Keratinocyte (primary cell): ENCODE measurements at regions not wholly inside any gene's neighbourhood (a gene's known extent, or its start where the extent isn't known, plus 50 kb on each side); places are given as distances from the start of the nearest gene placed in this dataset.

Source experiments
- DNase-seq: peaks from one replicate; pipeline ENCODE4 v3.0.0-alpha.2; 2011; ENCODE audit warnings: low read depth, missing footprints, low spot score
- FAIRE-seq: peaks from 2 replicates; lab custom pipeline; 2011; peaks lifted over from hg19 to GRCh38; lab: Jason Lieb, UNC
- H2AFZ ChIP-seq: 2 replicates; pipeline ENCODE4 v1.6.0; 2012; ENCODE audit warnings: low read length, control low read depth, inconsistent platforms; ENCODE audit not compliant: control insufficient read depth
- H3K27ac ChIP-seq: 2 replicates; pipeline ENCODE4 v1.5.1; 2011; ENCODE audit warnings: low read length; ENCODE audit not compliant: control insufficient read depth, insufficient read depth
- H3K27me3 ChIP-seq: 3 replicates; pipeline ENCODE4 v1.6.0; 2011; ENCODE audit warnings: low read length; ENCODE audit not compliant: control insufficient read depth, insufficient read depth; ENCODE audit errors: extremely low read depth
- H3K36me3 ChIP-seq, 2 experiments: 2 replicates in 1 of 2; 3 replicates in 1 of 2; pipeline ENCODE4 v1.5.1; 2011; ENCODE audit warnings: low read length in 2 of 2, mild to moderate bottlenecking in 1 of 2; ENCODE audit not compliant: control insufficient read depth in 2 of 2, insufficient read depth in 2 of 2; ENCODE audit errors: extremely low read depth in 1 of 2
- H3K4me1 ChIP-seq: 3 replicates; pipeline ENCODE4 v1.5.1; 2011; ENCODE audit warnings: low read length; ENCODE audit not compliant: control insufficient read depth, insufficient read depth; ENCODE audit errors: extremely low read depth
- H3K4me2 ChIP-seq: 3 replicates; pipeline ENCODE4 v1.6.0; 2011; ENCODE audit warnings: low read depth, low read length; ENCODE audit not compliant: control insufficient read depth, insufficient read depth; ENCODE audit errors: extremely low read depth
- H3K4me3 ChIP-seq, 3 experiments: fragments of 200-600 bp in 1 of 3; sonication (generic) in 1 of 3; 2 replicates in 2 of 3; 3 replicates in 1 of 3; pipeline ENCODE4 v1.5.1; 2011 to 2016; ENCODE audit warnings: low read length in 3 of 3, mild to moderate bottlenecking in 3 of 3, control low read depth in 2 of 3, inconsistent platforms in 1 of 3, low read depth in 1 of 3, mixed read lengths in 1 of 3, mixed run types in 1 of 3, moderate library complexity in 1 of 3; ENCODE audit not compliant: control insufficient read depth in 2 of 3, insufficient read depth in 2 of 3; ENCODE audit errors: extremely low read depth in 1 of 3
- H3K79me2 ChIP-seq: 2 replicates; pipeline ENCODE4 v1.6.0; 2012; ENCODE audit warnings: low read length; ENCODE audit not compliant: control insufficient read depth, insufficient read depth
- H3K9ac ChIP-seq: 3 replicates; pipeline ENCODE4 v1.6.0; 2011; ENCODE audit warnings: low read length; ENCODE audit not compliant: control insufficient read depth, insufficient read depth; ENCODE audit errors: extremely low read depth
- H3K9me1 ChIP-seq: 3 replicates; pipeline ENCODE4 v1.6.0; 2011; ENCODE audit warnings: low read length; ENCODE audit not compliant: control insufficient read depth, insufficient read depth; ENCODE audit errors: extremely low read depth
- H3K9me3 ChIP-seq: 2 replicates; pipeline ENCODE4 v1.5.1; 2012; ENCODE audit warnings: low read depth, low read length; ENCODE audit not compliant: control insufficient read depth
- H4K20me1 ChIP-seq: 3 replicates; pipeline ENCODE4 v1.6.0; 2011; ENCODE audit warnings: low read length; ENCODE audit not compliant: control insufficient read depth, insufficient read depth; ENCODE audit errors: extremely low read depth
- EZH2 ChIP-seq: IDR thresholded peaks from one replicate; pipeline ENCODE4 v1.6.1; 2012; ENCODE audit warnings: inconsistent platforms, mild to moderate bottlenecking, low read length, moderate library complexity
- dilution Hi-C: fragments of 300-500 bp; cut with MboI; formaldehyde crosslinking; loops from one replicate; pipeline ENCODE4 v1.7.0; 2020; ENCODE audit warnings: low sequenced_read_pairs; ENCODE audit not compliant: extremely low pct_ligation_motif_present
- TF ChIP-seq, protein P1 (sequence below), 3 experiments: IDR thresholded peaks in 1 of 3; conservative IDR thresholded peaks in 1 of 3; optimal IDR thresholded peaks in 1 of 3; 2 replicates in 2 of 3; 3 replicates in 1 of 3; pipeline versions ENCODE3 to v1.5.1; 2011; ENCODE audit warnings: low read length in 3 of 3, mild to moderate bottlenecking in 3 of 3, moderate library complexity in 2 of 3, control low read depth in 1 of 3, inconsistent platforms in 1 of 3; ENCODE audit not compliant: insufficient read depth in 2 of 3; ENCODE audit errors: extremely low read depth in 1 of 3

DNA sequence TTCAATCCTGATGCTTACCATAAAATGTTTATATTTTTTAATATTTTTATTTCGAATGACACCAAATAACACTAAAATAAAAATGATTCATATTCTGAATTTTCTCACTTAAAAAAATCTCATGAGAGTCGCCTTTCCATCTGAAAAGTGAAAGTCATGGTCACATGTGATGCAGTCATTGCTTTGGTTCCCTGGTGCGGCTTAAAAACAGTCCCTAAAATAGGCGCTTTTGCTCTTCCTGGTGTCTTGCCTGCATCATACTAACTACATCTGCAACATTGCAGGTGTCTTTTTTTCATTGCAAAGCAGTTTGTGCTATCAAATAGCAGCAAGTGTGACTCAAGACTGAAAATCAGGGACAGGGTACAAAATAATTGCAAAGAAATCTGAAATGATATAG is 185.2 kb upstream of the NREP start:
- H3K9me3 ChIP-seq = no peaks in the 10 kb centered on the region
- FAIRE-seq = no peak
- no peak for DNase-seq
- H3K27me3 ChIP-seq = no peaks in the 10 kb centered on the region
- no peak overlapping the region for H3K4me2 ChIP-seq
- no peak overlapping the region for H3K9ac ChIP-seq
- H3K36me3 ChIP-seq = no peaks in the 10 kb centered on the region
- no peak overlapping the region for H3K27ac ChIP-seq
- H2AFZ ChIP-seq = no peak overlapping the region
- dilution Hi-C loops = no loop called here
- no peaks in the 10 kb centered on the region for H3K79me2 ChIP-seq
- no peaks in the 10 kb centered on the region for H3K9me1 ChIP-seq
- H3K4me1 ChIP-seq = peaks cover 9% of the 10 kb centered on the region
- H4K20me1 ChIP-seq = no peaks in the 10 kb centered on the region
- H3K4me3 ChIP-seq = no peak overlapping the region
- no peak for TF ChIP-seq EZH2
- TF ChIP-seq, protein P1, sequence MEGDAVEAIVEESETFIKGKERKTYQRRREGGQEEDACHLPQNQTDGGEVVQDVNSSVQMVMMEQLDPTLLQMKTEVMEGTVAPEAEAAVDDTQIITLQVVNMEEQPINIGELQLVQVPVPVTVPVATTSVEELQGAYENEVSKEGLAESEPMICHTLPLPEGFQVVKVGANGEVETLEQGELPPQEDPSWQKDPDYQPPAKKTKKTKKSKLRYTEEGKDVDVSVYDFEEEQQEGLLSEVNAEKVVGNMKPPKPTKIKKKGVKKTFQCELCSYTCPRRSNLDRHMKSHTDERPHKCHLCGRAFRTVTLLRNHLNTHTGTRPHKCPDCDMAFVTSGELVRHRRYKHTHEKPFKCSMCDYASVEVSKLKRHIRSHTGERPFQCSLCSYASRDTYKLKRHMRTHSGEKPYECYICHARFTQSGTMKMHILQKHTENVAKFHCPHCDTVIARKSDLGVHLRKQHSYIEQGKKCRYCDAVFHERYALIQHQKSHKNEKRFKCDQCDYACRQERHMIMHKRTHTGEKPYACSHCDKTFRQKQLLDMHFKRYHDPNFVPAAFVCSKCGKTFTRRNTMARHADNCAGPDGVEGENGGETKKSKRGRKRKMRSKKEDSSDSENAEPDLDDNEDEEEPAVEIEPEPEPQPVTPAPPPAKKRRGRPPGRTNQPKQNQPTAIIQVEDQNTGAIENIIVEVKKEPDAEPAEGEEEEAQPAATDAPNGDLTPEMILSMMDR (optimal IDR thresholded peaks at IDR 0.05 in 1 of 3, IDR thresholded peaks at IDR 0.05 in 1 of 3, conservative IDR thresholded peaks at IDR 0.05 in 1 of 3; ENCODE audit: extremely low read depth in 1 of 3, insufficient read depth in 2 of 3, low read length in 3 of 3) = no peak

DNA sequence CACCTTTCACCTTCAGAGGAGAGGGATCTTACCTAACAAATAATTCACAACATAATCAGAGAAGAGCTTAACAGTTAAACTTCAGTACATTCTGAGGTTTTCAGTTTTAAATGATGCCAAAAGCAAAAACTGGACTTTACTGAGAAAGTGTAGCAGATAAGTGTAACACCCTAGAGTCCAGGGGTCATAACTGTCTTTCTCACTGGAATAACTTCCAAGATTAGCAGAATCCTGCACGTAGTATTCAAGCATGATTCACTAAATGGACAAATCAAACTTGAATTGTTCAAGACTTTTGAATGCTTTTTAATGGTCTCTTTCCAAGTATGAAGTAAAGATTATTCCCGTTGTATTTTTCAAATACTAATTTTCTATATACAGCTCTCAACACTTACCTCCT is 180.1 kb upstream of the NREP start:
- Histone ChIP-seq H3K4me3 (no peak overlapping the region), H3K4me1 (peaks cover 7% of the 10 kb centered on the region), H4K20me1 (no peaks in the 10 kb centered on the region), H2AFZ (no peak overlapping the region), H3K36me3 (no peaks in the 10 kb centered on the region), H3K79me2 (no peaks in the 10 kb centered on the region), H3K4me2 (no peak overlapping the region), H3K27ac (no peak overlapping the region), H3K27me3 (no peaks in the 10 kb centered on the region), H3K9me1 (no peaks in the 10 kb centered on the region), H3K9me3 (no peaks in the 10 kb centered on the region), H3K9ac (no peak overlapping the region)
- dilution Hi-C loops = no loop called here
- DNase-seq (no peak), FAIRE-seq (no peak)
- no peak for TF ChIP-seq EZH2
- TF ChIP-seq, protein P1 (optimal IDR thresholded peaks at IDR 0.05 in 1 of 3, IDR thresholded peaks at IDR 0.05 in 1 of 3, conservative IDR thresholded peaks at IDR 0.05 in 1 of 3; ENCODE audit: extremely low read depth in 1 of 3, insufficient read depth in 2 of 3, low read length in 3 of 3) = no peak
